ENCODE measurements at regions not wholly inside any gene's neighbourhood (a gene's known extent, or its start where the extent isn't known, plus 50 kb on each side); places are given as distances from the start of the nearest gene placed in this dataset.

- Histone ChIP-seq H3K27ac (ENCODE audit: low read depth) (no peak overlapping the region), H2AFZ (no peak overlapping the region), H3F3A (replicated peaks; ENCODE audit: low read depth) (no peaks in the 10 kb centered on the region), H4K20me1 (replicated peaks; ENCODE audit: insufficient read depth) (no peaks in the 10 kb centered on the region), H3K4me3 (no peak overlapping the region), H3K36me3 (ENCODE audit: insufficient read depth) (no peaks in the 10 kb centered on the region), H3K4me2 (no peak overlapping the region), H3K4me1 (ENCODE audit: insufficient read depth) (no peaks in the 10 kb centered on the region), H3K27me3 (ENCODE audit: insufficient read depth) (no peaks in the 10 kb centered on the region), H3K9me2 (ENCODE audit: insufficient read depth) (peaks cover 5% of the 10 kb centered on the region; the same call in 1 of the 2 replicates), H3K79me2 (replicated peaks; ENCODE audit: insufficient read depth) (no peaks in the 10 kb centered on the region)
- Mint-ChIP-seq H3K27me3 (ENCODE audit: insufficient read depth, low read depth, poor library complexity) (no peaks in the 10 kb centered on the region), H3K4me3 (no peak overlapping the region), H3K27ac (no peak overlapping the region), H3K36me3 (ENCODE audit: low read depth) (no peaks in the 10 kb centered on the region), H3K4me1 (no peaks in the 10 kb centered on the region; the same call in 2 of the 3 replicates), H3K9me3 (no peaks in the 10 kb centered on the region; the same call in 2 of the 3 replicates)
- TF ChIP-seq EZH2 (IDR thresholded peaks at IDR 0.05; ENCODE audit: low read depth, unreplicated experiment) (no peak), ZNF114 (CRISPR knock-in tag; IDR thresholded peaks at IDR 0.05) (no peak)
- no peak for DNase-seq (ENCODE audit: low spot score)
- no peak for ATAC-seq
These were observed 83.0 kb downstream of the ZNF365 start for GRCh38 chr10:62457196-62457595.

GRCh38 chr10:62457598-62457997 is 83.4 kb downstream of the ZNF365 start:
- ATAC-seq (no peak), DNase-seq (ENCODE audit: low spot score) (no peak)
- H3K27me3 ChIP-seq (ENCODE audit: insufficient read depth) = no peaks in the 10 kb centered on the region
- Mint-ChIP-seq H3K27ac (no peak overlapping the region), H3K9me3 (no peaks in the 10 kb centered on the region; the same call in 2 of the 3 replicates), H3K27me3 (ENCODE audit: insufficient read depth, low read depth, poor library complexity) (no peaks in the 10 kb centered on the region), H3K36me3 (ENCODE audit: low read depth) (no peaks in the 10 kb centered on the region), H3K4me1 (no peaks in the 10 kb centered on the region; the same call in 2 of the 3 replicates), H3K4me3 (no peak overlapping the region)
- peaks cover 5% of the 10 kb centered on the region; the same call in 1 of the 2 replicates for H3K9me2 ChIP-seq (ENCODE audit: insufficient read depth)
- no peak for TF ChIP-seq ZNF114 (CRISPR knock-in tag; IDR thresholded peaks at IDR 0.05)
- TF ChIP-seq JUNB (IDR thresholded peaks at IDR 0.05; ENCODE audit: unreplicated experiment) = no peak
- no peak for TF ChIP-seq CREB1 (CRISPR knock-in tag; IDR thresholded peaks at IDR 0.05; ENCODE audit: low read depth)
- TF ChIP-seq ETS1 (IDR thresholded peaks at IDR 0.05) = no peak
- H3F3A ChIP-seq (replicated peaks; ENCODE audit: low read depth) = no peaks in the 10 kb centered on the region
- H3K4me1 ChIP-seq (ENCODE audit: insufficient read depth) = no peaks in the 10 kb centered on the region
- H3K79me2 ChIP-seq (replicated peaks; ENCODE audit: insufficient read depth) = no peaks in the 10 kb centered on the region
- H2AFZ ChIP-seq = no peak overlapping the region
- H3K4me2 ChIP-seq = no peak overlapping the region
- H3K4me3 ChIP-seq = no peak overlapping the region
- no peaks in the 10 kb centered on the region for H4K20me1 ChIP-seq (replicated peaks; ENCODE audit: insufficient read depth)
- no peaks in the 10 kb centered on the region for H3K36me3 ChIP-seq (ENCODE audit: insufficient read depth)
- H3K27ac ChIP-seq (ENCODE audit: low read depth) = no peak overlapping the region

- Histone ChIP-seq H3K27ac (ENCODE audit: low read depth) (no peak overlapping the region), H3K36me3 (ENCODE audit: insufficient read depth) (no peaks in the 10 kb centered on the region), H3K4me2 (no peak overlapping the region), H3K4me3 (no peak overlapping the region), H4K20me1 (replicated peaks; ENCODE audit: insufficient read depth) (no peaks in the 10 kb centered on the region), H3K9me2 (ENCODE audit: insufficient read depth) (peaks cover 3% of the 10 kb centered on the region; the same call in 1 of the 2 replicates), H3F3A (replicated peaks; ENCODE audit: low read depth) (no peaks in the 10 kb centered on the region), H3K79me2 (replicated peaks; ENCODE audit: insufficient read depth) (no peaks in the 10 kb centered on the region), H3K4me1 (ENCODE audit: insufficient read depth) (no peaks in the 10 kb centered on the region), H3K27me3 (ENCODE audit: insufficient read depth) (no peaks in the 10 kb centered on the region), H2AFZ (no peak overlapping the region)
- Mint-ChIP-seq H3K27me3 (ENCODE audit: insufficient read depth, low read depth, poor library complexity) (no peaks in the 10 kb centered on the region), H3K4me1 (no peaks in the 10 kb centered on the region; the same call in 2 of the 3 replicates), H3K36me3 (ENCODE audit: low read depth) (no peaks in the 10 kb centered on the region), H3K9me3 (peaks cover 1% of the 10 kb centered on the region; the same call in 1 of the 3 replicates), H3K27ac (no peak overlapping the region), H3K4me3 (no peak overlapping the region)
- ATAC-seq = no peak
- DNase-seq (ENCODE audit: low spot score) = no peak
- TF ChIP-seq CREB1 (CRISPR knock-in tag; IDR thresholded peaks at IDR 0.05; ENCODE audit: low read depth) (no peak), ZNF331 (CRISPR knock-in tag; IDR thresholded peaks at IDR 0.05; ENCODE audit: low read depth) (no peak), NANOG (IDR thresholded peaks at IDR 0.05; ENCODE audit: borderline replicate concordance) (no peak), JUNB (IDR thresholded peaks at IDR 0.05; ENCODE audit: unreplicated experiment) (no peak), EZH2 (IDR thresholded peaks at IDR 0.05; ENCODE audit: low read depth, unreplicated experiment) (no peak), POLR2AphosphoS5 (IDR thresholded peaks at IDR 0.05; ENCODE audit: low read depth) (no peak), ZNF462 (CRISPR knock-in tag; IDR thresholded peaks at IDR 0.05) (no peak)
These were observed 84.9 kb downstream of the ZNF365 start for GRCh38 chr10:62459072-62459471.
